Neural cell (in vitro differentiated cells): ENCODE measurements at regions not wholly inside any gene's neighbourhood (a gene's known extent, or its start where the extent isn't known, plus 50 kb on each side); places are given as distances from the start of the nearest gene placed in this dataset.

Experiments
- EP300 ChIP-seq: fragments of 450-650 bp; conservative IDR thresholded peaks from 2 replicates; pipeline ENCODE4 v1.6.1; 2014; ENCODE audit warnings: antibody characterized with exemption, mild to moderate bottlenecking, moderate library complexity; ENCODE audit not compliant: poor library complexity, severe bottlenecking
- MXI1 ChIP-seq: fragments of 450-650 bp; conservative IDR thresholded peaks from 2 replicates; pipeline ENCODE4 v1.6.1; 2014; ENCODE audit warnings: antibody characterized with exemption, mild to moderate bottlenecking; ENCODE audit not compliant: poor library complexity, severe bottlenecking
- POLR2AphosphoS5 ChIP-seq: IDR thresholded peaks from 2 replicates; pipeline ENCODE4 v1.6.1; 2012
- RAD21 ChIP-seq: fragments of 450-650 bp; conservative IDR thresholded peaks from 2 replicates; pipeline ENCODE4 v1.6.1; 2014; ENCODE audit warnings: antibody characterized with exemption, mild to moderate bottlenecking, moderate library complexity
- TF ChIP-seq, protein P1 (sequence below): fragments of 450-650 bp; IDR thresholded peaks from 2 replicates; pipeline ENCODE4 v1.5.1; 2014; ENCODE audit warnings: antibody characterized with exemption, mild to moderate bottlenecking, moderate library complexity; ENCODE audit not compliant: poor library complexity, severe bottlenecking

GRCh38 chr9:2338777-2339365 lies 282.7 kb upstream of the VLDLR start:
- TF ChIP-seq, protein P1, sequence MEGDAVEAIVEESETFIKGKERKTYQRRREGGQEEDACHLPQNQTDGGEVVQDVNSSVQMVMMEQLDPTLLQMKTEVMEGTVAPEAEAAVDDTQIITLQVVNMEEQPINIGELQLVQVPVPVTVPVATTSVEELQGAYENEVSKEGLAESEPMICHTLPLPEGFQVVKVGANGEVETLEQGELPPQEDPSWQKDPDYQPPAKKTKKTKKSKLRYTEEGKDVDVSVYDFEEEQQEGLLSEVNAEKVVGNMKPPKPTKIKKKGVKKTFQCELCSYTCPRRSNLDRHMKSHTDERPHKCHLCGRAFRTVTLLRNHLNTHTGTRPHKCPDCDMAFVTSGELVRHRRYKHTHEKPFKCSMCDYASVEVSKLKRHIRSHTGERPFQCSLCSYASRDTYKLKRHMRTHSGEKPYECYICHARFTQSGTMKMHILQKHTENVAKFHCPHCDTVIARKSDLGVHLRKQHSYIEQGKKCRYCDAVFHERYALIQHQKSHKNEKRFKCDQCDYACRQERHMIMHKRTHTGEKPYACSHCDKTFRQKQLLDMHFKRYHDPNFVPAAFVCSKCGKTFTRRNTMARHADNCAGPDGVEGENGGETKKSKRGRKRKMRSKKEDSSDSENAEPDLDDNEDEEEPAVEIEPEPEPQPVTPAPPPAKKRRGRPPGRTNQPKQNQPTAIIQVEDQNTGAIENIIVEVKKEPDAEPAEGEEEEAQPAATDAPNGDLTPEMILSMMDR, result no peak
- TF ChIP-seq POLR2AphosphoS5, result no peak
- TF ChIP-seq MXI1, result no peak
- TF ChIP-seq EP300, result no peak
- no peak for TF ChIP-seq RAD21
